Sigmoid colon (tissue), 4 donors: ENCODE measurements at regions not wholly inside any gene's neighbourhood (a gene's known extent, or its start where the extent isn't known, plus 50 kb on each side); places are given as distances from the start of the nearest gene placed in this dataset.

Source experiments
- CTCF ChIP-seq, 4 experiments: fragments of 450-650 bp in 3 of 4; fragments of 200-600 bp in 1 of 4; IDR thresholded peaks; one replicate each; pipeline ENCODE4 v1.5.1; 2016 to 2019; ENCODE audit warnings: antibody characterized with exemption in 4 of 4, mild to moderate bottlenecking in 3 of 4, moderate library complexity in 2 of 4
- EP300 ChIP-seq, 4 donors: sonication (generic); formaldehyde crosslinking; IDR thresholded peaks; one replicate each; pipeline ENCODE4 v1.6.1; 2017; ENCODE audit warnings: antibody characterized with exemption in 4 of 4
- POLR2A ChIP-seq, 2 donors: fragments of 450-650 bp; IDR thresholded peaks; one replicate each; pipeline ENCODE4 v1.6.1; 2016; ENCODE audit warnings: antibody characterized with exemption in 2 of 2, mild to moderate bottlenecking in 2 of 2, moderate library complexity in 2 of 2

- TF ChIP-seq CTCF (IDR thresholded peaks at IDR 0.05) (no peak), EP300 (IDR thresholded peaks at IDR 0.05) (no peak), POLR2A (IDR thresholded peaks at IDR 0.05) (no peak)
Measured at GRCh38 chr11:119490253-119491006, 67.5 kb upstream of the THY1 start.
